Natural killer cell treated with Interleukin-12 subunit alpha and Interleukin-12 subunit beta and Interleukin-15 and Interleukin-18, amount 100 ng/mL, for 72 hours (primary cell): ENCODE measurements at regions not wholly inside any gene's neighbourhood (a gene's known extent, or its start where the extent isn't known, plus 50 kb on each side); places are given as distances from the start of the nearest gene placed in this dataset.

Source experiments
- ATAC-seq, 2 donors: fragments of 150-1000 bp; cut with Tn5 transposase in 1 of 2; sonication (Bioruptor Pico), chemical (Tn5 transposase) in 1 of 2; 2 replicates each; pipeline ENCODE4 v1.10.0; 2021
- DNase-seq: peaks from one replicate; pipeline ENCODE4 v3.0.0; 2022; ENCODE audit warnings: low spot score
- H3K27ac Mint-ChIP-seq, 2 donors: 1 replicate in 1 of 2; 2 replicates in 1 of 2; pipeline ENCODE4 v1.8.0; 2022; ENCODE audit warnings: mixed read lengths in 2 of 2, mild to moderate bottlenecking in 1 of 2, moderate library complexity in 1 of 2
- H3K27me3 Mint-ChIP-seq, 2 donors: 1 replicate in 1 of 2; 2 replicates in 1 of 2; pipeline ENCODE4 v1.8.0; 2022; ENCODE audit warnings: mixed read lengths in 2 of 2
- H3K36me3 Mint-ChIP-seq: one replicate; pipeline ENCODE4 v1.8.0; 2022; ENCODE audit warnings: mixed read lengths
- H3K4me1 Mint-ChIP-seq, 2 donors: 1 replicate in 1 of 2; 2 replicates in 1 of 2; pipeline ENCODE4 v1.8.0; 2022; ENCODE audit warnings: low read depth in 2 of 2, mixed read lengths in 2 of 2, mild to moderate bottlenecking in 1 of 2
- H3K4me3 Mint-ChIP-seq: one replicate; pipeline ENCODE4 v1.8.0; 2022; ENCODE audit warnings: mixed read lengths
- H3K9me3 Mint-ChIP-seq: 2 replicates; pipeline ENCODE4 v1.8.0; 2022; ENCODE audit warnings: mixed read lengths

DNA sequence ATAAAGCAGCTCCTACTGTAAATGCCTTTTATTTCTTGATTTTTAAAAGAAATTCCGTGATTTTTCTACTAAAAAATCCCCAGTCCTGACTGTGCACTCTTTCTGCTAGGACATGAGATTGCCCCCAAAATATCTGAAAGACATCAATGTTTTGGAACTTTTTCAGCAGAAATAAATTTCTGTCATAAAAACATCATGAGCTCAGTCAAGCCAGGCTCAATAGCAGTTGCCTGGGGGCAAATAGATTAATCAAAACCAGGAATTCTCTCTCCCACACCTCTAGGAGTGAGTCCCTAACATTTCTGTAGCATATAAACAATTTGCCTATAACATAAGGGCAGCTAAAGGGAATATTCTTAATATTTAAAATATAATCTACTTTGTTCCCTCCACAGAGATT lies 654.1 kb downstream of the PTPRC start:
- H3K27ac Mint-ChIP-seq = no peak overlapping the region
- no peak for ATAC-seq
- H3K9me3 Mint-ChIP-seq = no peaks in the 10 kb centered on the region
- no peaks in the 10 kb centered on the region for H3K36me3 Mint-ChIP-seq
- H3K4me1 Mint-ChIP-seq = no peaks in the 10 kb centered on the region
- H3K4me3 Mint-ChIP-seq = no peak overlapping the region
- no peak for DNase-seq
- peaks cover 8 to 31% of the 10 kb centered on the region in 2 donors for H3K27me3 Mint-ChIP-seq

DNA sequence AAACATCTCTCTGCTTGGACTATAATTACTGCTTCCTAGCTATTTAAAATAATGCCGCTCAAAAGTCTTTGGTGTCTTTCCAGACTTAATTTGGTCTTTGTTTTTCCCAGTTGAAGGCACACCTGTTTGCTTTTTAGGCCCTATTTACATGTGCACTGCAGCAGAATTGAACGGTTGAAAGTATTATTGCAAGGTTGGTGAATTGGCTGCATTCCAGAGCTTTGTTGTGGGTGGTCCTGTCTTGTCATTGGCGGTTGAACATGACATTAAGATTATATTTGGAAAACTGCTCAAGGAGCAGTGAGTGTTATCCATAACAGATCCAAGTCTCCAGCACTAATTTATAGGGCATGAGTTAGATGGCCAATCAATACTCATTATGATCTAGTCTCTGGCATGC lies 656.3 kb downstream of the PTPRC start:
- ATAC-seq = no peak

DNA sequence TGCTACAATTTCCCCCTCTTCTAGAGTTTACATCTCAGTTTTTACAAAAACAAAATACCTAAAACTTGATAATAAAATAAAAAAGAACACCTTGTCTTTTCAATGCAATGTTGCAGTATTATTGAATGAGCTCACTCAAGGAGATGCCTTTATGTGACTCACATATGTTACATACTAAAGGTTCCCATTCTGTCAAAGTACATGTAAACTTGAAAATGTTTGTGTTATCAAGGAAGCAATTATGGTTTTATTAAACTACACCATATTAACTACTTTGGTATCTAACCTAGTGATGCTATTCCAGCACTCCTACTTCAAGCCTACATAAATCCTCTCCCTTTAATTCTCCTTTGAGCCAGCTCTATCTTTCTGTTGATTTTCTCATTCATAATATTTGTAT lies 658.3 kb downstream of the PTPRC start:
- no peak overlapping the region for H3K4me3 Mint-ChIP-seq
- no peak overlapping the region for H3K27ac Mint-ChIP-seq
- ATAC-seq (no peak), DNase-seq (no peak)
- no peaks in the 10 kb centered on the region for H3K36me3 Mint-ChIP-seq
- peaks cover 12 to 34% of the 10 kb centered on the region in 2 donors for H3K27me3 Mint-ChIP-seq
- no peaks in the 10 kb centered on the region for H3K4me1 Mint-ChIP-seq
- no peaks in the 10 kb centered on the region for H3K9me3 Mint-ChIP-seq

More for the DNA sequence above, 656.3 kb downstream of the PTPRC start:
- Mint-ChIP-seq H3K36me3 (no peaks in the 10 kb centered on the region), H3K4me1 (no peaks in the 10 kb centered on the region), H3K27ac (no peak overlapping the region), H3K4me3 (no peak overlapping the region), H3K27me3 (peaks cover 12 to 34% of the 10 kb centered on the region in 2 donors), H3K9me3 (no peaks in the 10 kb centered on the region)
- DNase-seq = no peak

DNA sequence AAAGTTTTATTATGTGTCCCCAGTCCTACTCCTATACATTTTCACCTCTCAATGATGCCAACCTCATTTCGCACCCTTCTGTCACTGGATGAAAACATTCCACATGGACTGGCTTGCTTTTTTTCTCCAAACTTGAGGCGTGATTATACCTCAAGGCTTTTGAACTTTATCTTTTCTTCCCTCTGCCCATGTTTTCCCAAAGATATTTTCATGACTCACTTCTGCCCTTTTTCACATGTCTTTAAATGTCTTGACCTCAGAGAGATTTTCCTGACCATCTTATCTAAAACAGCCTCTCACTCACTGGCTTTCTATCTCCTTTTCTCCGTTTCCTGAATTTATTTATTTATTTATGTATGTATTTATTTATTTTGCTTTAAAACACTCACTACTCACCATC lies 659.0 kb downstream of the PTPRC start:
- H3K27ac Mint-ChIP-seq = no peak overlapping the region
- DNase-seq = no peak
- peaks cover 12 to 34% of the 10 kb centered on the region in 2 donors for H3K27me3 Mint-ChIP-seq
- H3K4me3 Mint-ChIP-seq = no peak overlapping the region
- no peaks in the 10 kb centered on the region for H3K9me3 Mint-ChIP-seq
- ATAC-seq = no peak
- no peaks in the 10 kb centered on the region for H3K4me1 Mint-ChIP-seq
- H3K36me3 Mint-ChIP-seq = no peaks in the 10 kb centered on the region

DNA sequence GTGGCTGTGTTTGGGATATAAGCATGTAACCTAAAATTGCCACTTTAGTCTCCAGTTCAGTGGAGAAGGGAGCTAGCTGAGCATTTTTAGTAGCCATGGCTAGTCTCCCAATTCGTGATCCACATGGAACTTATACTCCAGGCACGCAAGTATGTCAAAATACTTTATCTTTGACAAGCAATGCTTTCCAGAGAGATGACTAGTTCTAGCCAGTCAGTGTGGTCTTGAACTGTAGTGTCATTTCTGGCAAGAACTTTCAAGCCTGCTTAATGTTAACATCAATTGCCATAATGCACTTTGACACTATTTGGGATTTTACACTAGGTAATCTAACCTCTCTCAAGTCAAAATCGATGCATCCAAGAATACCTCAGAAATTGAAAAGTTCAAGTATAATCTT lies 660.0 kb downstream of the PTPRC start:
- Mint-ChIP-seq H3K27ac (no peak overlapping the region), H3K9me3 (no peaks in the 10 kb centered on the region), H3K36me3 (no peaks in the 10 kb centered on the region), H3K4me1 (no peaks in the 10 kb centered on the region), H3K27me3 (peaks cover 14 to 27% of the 10 kb centered on the region in 2 donors), H3K4me3 (no peak overlapping the region)
- ATAC-seq = no peak
- DNase-seq = no peak

DNA sequence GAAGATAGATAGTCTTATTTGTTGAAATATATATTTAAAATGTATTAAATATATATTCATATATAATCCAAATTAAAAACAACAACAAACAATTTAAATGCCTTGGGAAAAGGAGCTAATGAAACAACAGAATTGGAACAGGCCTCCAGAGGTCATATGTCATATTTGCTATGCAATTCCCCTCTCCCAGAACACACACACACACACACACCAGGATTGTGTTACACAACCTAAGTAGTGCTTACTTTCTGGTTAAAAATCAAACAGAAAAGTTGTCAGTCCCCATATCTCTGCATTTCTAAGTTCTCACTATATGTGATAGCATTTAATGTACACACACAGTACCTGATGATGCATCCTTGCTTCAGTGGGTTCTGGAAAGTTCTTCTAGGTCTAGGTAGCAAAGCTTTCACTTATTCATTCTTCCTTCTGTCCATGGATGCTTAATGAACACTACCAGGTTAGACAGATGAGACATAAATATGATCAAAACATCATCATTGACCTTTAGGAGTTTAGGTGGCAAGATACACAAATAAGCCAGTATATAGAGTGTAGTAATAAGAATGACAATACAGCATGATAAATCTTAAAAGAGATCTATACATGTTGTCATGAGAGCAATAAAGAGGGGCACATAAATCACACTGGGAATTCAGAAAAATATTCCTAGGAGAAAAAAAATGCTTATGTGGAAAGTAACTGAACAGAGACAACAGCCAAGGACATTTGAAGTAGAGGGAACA lies 662.8 kb downstream of the PTPRC start:
- Mint-ChIP-seq H3K4me3 (no peak overlapping the region), H3K36me3 (no peaks in the 10 kb centered on the region)

DNA sequence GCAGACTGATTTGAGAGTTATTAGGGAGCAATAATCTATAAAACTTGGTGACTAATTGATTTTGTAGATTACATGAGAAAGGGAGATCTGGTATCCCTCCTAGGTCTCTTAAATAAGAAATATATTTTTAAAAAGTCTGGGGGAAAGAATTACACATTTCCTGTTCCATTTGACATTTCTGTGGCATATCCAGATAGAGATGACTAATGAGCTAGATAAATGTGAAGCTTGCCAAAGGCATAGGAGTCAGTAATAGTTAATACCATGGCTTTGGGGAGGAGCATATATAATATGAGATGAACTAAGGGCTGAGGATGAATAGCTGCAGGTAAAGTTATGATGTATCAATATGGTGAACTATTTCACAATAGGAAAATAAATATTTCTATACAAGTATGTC lies 663.7 kb downstream of the PTPRC start:
- DNase-seq (no peak), ATAC-seq (no peak)
- Mint-ChIP-seq H3K4me3 (no peak overlapping the region), H3K9me3 (no peaks in the 10 kb centered on the region), H3K4me1 (no peaks in the 10 kb centered on the region), H3K27me3 (peaks cover 10 to 18% of the 10 kb centered on the region in 2 donors), H3K36me3 (no peaks in the 10 kb centered on the region), H3K27ac (no peak overlapping the region)

More for the DNA sequence above, 662.8 kb downstream of the PTPRC start:
- ATAC-seq (no peak), DNase-seq (no peak)
- Mint-ChIP-seq H3K27ac (no peak overlapping the region), H3K27me3 (peaks cover 12 to 20% of the 10 kb centered on the region in 2 donors), H3K4me1 (no peaks in the 10 kb centered on the region), H3K9me3 (no peaks in the 10 kb centered on the region)

DNA sequence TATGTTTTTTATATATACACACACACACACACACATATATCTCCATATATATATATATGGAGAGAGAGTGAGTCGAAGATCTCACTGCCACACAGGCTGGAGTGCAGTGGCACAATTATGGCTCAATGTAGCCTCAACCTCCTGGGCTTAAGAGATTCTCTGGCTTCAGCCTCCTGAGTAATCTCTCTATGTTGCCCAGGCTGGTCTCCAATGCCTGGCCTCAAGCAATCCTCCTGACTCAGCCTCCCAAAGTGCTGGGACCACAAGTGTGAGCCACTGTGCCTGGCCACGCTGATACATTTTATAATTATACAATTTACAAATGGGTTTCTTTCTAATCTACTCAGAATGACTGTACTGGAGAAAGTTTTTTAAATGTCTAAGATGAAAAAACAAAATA lies 664.2 kb downstream of the PTPRC start:
- peaks cover 5 to 14% of the 10 kb centered on the region in 2 donors for H3K27me3 Mint-ChIP-seq
- H3K27ac Mint-ChIP-seq = no peak overlapping the region
- no peaks in the 10 kb centered on the region for H3K36me3 Mint-ChIP-seq
- H3K4me3 Mint-ChIP-seq = no peak overlapping the region
- no peak for DNase-seq
- H3K4me1 Mint-ChIP-seq = no peaks in the 10 kb centered on the region
- H3K9me3 Mint-ChIP-seq = no peaks in the 10 kb centered on the region
- no peak for ATAC-seq

DNA sequence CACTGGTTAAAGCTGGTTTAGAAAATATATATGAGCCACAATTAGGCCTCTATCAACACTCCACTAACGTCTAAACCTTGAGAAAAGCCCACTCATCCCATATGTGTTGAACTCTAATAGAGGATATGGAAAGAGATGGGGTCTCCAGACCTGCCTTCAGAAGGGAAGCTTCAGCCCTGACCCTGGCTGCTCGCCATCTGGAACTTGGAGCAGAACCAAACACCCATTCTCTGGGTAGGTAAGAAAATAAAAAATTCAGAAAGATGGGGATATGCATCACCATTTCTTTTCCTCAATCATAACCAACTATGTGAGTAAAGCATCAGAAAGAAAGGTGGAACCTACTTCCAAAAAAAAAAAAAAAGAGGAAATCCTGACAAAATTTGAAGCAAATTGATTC lies 666.2 kb downstream of the PTPRC start:
- Mint-ChIP-seq H3K4me1 (no peaks in the 10 kb centered on the region), H3K9me3 (no peaks in the 10 kb centered on the region), H3K36me3 (no peaks in the 10 kb centered on the region), H3K4me3 (no peak overlapping the region), H3K27ac (no peak overlapping the region), H3K27me3 (peaks cover 3 to 14% of the 10 kb centered on the region in 2 donors)
- ATAC-seq (no peak), DNase-seq (no peak)

DNA sequence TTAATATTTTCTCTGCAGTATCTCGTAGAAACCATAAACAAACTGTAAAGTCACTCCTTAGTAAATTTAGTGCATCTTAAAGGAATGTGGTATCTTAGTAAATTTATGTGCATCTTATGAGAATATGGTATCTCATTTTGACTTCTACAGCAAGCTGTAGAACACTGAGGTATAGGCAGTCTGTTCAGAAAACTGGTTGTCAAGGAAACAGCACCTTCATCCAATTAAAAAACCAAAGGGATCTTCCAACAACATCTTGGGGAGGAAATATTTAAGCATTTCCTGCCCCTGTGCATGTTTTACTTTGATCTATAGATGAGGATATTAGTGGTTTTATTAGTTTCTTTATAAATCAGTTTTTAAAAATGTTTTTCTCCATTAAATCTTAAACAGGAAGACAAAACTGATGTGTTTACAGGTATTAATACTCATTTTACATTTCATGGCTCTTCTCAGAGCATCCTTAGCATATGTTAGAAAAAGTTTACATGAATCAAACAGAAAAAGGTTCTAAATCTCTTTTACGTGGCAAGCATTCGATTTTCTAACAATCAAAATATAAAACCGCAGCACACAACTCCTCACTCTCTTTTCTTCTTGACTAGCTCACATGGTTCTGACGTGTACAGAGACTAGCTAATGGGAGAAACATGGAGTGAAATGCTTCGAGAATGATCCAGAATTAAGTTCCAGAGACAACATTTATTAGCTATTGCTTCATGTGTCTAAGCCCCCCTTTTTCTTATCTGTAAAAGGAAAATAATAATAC lies 668.8 kb downstream of the PTPRC start:
- Mint-ChIP-seq H3K4me1 (no peaks in the 10 kb centered on the region), H3K27ac (peak overlapping the region in 1 of 2 donors; percentile 70), H3K27me3 (peaks cover 5 to 14% of the 10 kb centered on the region in 2 donors), H3K4me3 (peak overlapping the region; percentile 28), H3K36me3 (no peaks in the 10 kb centered on the region), H3K9me3 (no peaks in the 10 kb centered on the region)
- ATAC-seq = peak in 1 of 2 donors; percentile 51
- no peak for DNase-seq

DNA sequence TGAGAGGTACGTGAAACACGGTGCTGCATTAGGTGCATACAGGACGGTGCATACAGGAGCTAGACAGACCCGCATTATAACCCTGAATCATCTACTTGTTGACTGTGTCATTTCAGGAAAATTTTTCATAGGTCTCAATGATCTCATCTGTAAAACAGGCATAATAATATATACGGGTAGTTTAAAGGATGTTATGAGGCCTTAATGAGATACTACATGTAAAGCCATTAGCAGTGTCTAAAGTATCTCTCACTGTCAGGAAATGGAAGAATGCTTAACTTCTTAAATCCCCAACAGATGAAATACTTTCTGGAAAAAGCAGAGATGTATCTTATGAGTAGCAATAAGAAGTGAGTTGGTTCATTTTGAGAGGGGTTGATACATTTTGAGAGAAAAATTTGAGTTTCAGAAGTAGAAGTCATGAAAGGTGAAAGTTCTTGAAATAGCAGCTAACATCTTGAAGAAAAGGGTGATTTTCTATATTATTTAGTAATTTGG lies 669.6 kb downstream of the PTPRC start:
- Mint-ChIP-seq H3K27ac (peak overlapping the region in 1 of 2 donors; percentile 70), H3K4me3 (peak overlapping the region; percentile 28), H3K36me3 (no peaks in the 10 kb centered on the region), H3K4me1 (no peaks in the 10 kb centered on the region), H3K27me3 (peaks cover 5 to 14% of the 10 kb centered on the region in 2 donors), H3K9me3 (no peaks in the 10 kb centered on the region)
- ATAC-seq (peak in 1 of 2 donors; percentile 84), DNase-seq (no peak)

DNA sequence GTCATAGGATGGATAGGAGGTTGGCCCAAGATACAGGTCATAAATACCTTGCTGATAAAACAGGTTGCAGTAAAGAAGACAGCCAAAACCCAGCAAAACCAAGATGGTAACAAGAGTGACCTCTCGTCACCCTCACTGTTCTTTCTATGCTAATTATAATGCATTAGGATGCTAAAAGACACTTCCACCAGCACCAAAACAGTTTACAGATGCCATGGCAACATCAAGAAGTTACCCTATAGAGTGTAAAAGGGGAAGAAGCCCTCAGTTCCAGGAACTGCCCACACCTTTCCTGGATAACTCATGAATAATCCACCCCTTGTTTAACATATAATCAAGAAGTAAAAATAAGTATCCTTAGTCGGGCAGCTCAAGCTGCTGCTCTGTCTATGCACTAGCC lies 671.9 kb downstream of the PTPRC start:
- H3K9me3 Mint-ChIP-seq = no peaks in the 10 kb centered on the region
- no peak for DNase-seq
- no peaks in the 10 kb centered on the region for H3K4me1 Mint-ChIP-seq
- H3K27me3 Mint-ChIP-seq = peaks cover 2 to 14% of the 10 kb centered on the region in 2 donors
- H3K27ac Mint-ChIP-seq = no peak overlapping the region
- no peaks in the 10 kb centered on the region for H3K36me3 Mint-ChIP-seq
- ATAC-seq = no peak
- H3K4me3 Mint-ChIP-seq = no peak overlapping the region

DNA sequence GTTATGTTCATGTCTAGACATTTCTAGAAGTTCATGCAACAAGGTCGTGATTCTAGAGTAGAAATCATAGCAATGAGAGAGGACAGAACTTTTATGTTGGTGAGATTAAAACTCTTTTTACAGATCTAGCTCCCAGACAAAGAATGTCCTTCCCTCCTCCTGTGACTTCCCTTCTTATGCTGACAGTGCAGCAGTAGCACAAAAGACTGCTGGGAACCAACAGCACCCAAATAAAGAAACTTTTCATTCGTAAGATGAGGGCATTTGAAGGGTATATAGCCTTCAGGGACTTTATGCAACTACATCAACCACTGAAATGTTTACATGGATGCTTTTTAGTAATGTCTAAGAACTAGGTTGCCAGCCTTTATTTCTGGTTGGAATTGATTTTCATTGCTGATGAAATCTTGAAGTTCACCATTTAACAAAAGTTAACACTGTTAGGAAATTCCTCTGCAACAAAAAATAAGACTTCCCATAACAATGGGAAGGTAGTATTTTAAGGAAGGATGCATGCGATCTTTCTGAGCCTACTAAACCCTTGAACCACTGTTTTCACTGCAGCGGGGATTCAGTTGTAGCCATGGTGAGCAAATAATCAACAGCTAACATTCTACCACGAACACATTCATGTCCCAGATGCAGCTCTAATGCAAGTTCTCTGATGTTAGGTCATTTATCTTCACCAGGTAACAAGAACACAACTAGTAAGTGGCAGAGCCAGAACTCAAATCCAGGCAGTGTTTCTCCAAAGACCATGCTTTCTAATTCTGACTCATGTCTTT lies 672.8 kb downstream of the PTPRC start:
- DNase-seq (no peak), ATAC-seq (no peak)
- no peaks in the 10 kb centered on the region for H3K9me3 Mint-ChIP-seq
- H3K4me1 Mint-ChIP-seq = no peaks in the 10 kb centered on the region
- no peak overlapping the region for H3K27ac Mint-ChIP-seq
- no peak overlapping the region for H3K4me3 Mint-ChIP-seq
- peaks cover 2 to 8% of the 10 kb centered on the region in 2 donors for H3K27me3 Mint-ChIP-seq
- no peaks in the 10 kb centered on the region for H3K36me3 Mint-ChIP-seq
